ENCODE measurements at regions not wholly inside any gene's neighbourhood (a gene's known extent, or its start where the extent isn't known, plus 50 kb on each side); places are given as distances from the start of the nearest gene placed in this dataset.

DNA sequence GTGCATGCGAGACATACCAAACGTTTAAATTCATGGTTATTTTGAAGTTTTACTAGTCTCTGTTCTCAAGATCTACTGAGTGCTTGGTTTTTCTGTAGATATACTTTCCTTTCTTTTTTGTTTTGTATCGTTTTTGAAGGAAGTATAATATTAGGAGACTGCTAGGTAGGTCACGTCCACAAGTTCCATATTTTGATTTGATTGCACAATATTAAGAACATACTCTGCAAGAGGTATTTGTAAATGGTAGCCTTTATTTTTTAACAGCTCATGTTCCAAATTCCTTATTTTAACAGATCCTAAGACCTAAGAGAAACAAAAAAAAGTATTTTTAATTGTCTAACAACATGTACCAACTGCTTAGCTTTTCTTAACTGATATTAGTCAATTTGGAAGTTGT is 156.7 kb downstream of the SERPINI1 start:
- Mint-ChIP-seq H3K4me3 (no peak overlapping the region), H3K4me1 (peaks cover 10% of the 10 kb centered on the region), H3K27me3 (ENCODE audit: low read depth in 3 of 3) (peaks cover 0 to 1% (median 0%) of the 10 kb centered on the region in 3 donors), H3K27ac (no peak overlapping the region), H3K9me3 (peaks cover 0 to 2% (median 1%) of the 10 kb centered on the region in 7 donors), H3K36me3 (no peaks in the 10 kb centered on the region)
- Histone ChIP-seq H3K4me2 (replicated peaks; ENCODE audit: extremely low read depth, low read length, poor library complexity, severe bottlenecking) (no peak overlapping the region), H3K4me1 (ENCODE audit: control insufficient read depth in 1 of 2, insufficient read depth in 2 of 2, low read length in 2 of 2) (peaks cover 0 to 10% of the 10 kb centered on the region in 2 donors), H3K9ac (ENCODE audit: insufficient read depth, low read length, poor library complexity, severe bottlenecking) (no peak overlapping the region), H3K9me3 (replicated peaks in 1 of 2; ENCODE audit: control insufficient read depth in 1 of 2, insufficient read depth in 1 of 2, low read length in 2 of 2) (no peaks in the 10 kb centered on the region), H3K4me3 (replicated peaks in 1 of 3; ENCODE audit: low read depth in 2 of 3, low read length in 3 of 3) (no peak overlapping the region), H3K27me3 (ENCODE audit: control insufficient read depth in 2 of 2, insufficient read depth in 2 of 2, low read length in 2 of 2) (no peaks in the 10 kb centered on the region), H3K36me3 (replicated peaks in 1 of 2; ENCODE audit: control insufficient read depth in 1 of 2, insufficient read depth in 2 of 2, low read length in 2 of 2) (no peaks in the 10 kb centered on the region), H4K20me1 (ENCODE audit: insufficient read depth, low read length) (no peaks in the 10 kb centered on the region), H2AFZ (ENCODE audit: insufficient read depth, low read depth, low read length, poor library complexity, severe bottlenecking) (no peak overlapping the region), H3K27ac (ENCODE audit: low read depth in 1 of 2, low read length in 2 of 2) (no peak overlapping the region), H3K79me2 (ENCODE audit: insufficient read depth, low read length) (no peaks in the 10 kb centered on the region)
- no CpG with 5 or more reads among the region's 4 CpGs for WGBS (ENCODE audit: insufficient coverage)
- peak in 1 of 3 donors; percentile 8 for DNase-seq
- TF ChIP-seq, protein P1, sequence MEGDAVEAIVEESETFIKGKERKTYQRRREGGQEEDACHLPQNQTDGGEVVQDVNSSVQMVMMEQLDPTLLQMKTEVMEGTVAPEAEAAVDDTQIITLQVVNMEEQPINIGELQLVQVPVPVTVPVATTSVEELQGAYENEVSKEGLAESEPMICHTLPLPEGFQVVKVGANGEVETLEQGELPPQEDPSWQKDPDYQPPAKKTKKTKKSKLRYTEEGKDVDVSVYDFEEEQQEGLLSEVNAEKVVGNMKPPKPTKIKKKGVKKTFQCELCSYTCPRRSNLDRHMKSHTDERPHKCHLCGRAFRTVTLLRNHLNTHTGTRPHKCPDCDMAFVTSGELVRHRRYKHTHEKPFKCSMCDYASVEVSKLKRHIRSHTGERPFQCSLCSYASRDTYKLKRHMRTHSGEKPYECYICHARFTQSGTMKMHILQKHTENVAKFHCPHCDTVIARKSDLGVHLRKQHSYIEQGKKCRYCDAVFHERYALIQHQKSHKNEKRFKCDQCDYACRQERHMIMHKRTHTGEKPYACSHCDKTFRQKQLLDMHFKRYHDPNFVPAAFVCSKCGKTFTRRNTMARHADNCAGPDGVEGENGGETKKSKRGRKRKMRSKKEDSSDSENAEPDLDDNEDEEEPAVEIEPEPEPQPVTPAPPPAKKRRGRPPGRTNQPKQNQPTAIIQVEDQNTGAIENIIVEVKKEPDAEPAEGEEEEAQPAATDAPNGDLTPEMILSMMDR (IDR thresholded peaks at IDR 0.05) = no peak
- intact Hi-C loops (cut with micrococcal nuclease) = no loop called here

DNA sequence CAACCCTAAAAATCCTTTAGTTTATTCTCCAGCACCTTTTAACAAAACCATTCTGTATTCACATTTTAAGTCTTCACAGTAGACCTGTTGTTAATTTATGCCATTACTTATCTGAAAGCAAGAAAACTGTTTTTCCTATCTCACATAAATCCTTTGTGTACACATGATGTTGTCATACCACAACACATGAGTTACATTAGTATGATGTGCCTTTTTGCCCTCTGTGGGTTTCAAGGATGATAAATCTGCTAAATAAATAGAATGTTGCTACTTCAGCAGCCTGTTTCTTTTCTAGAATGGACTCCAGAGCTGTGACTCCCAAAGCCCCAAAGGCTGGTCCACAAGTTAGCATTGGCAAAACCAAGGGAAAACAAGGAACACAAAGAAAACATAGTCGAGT is 151.6 kb downstream of the SERPINI1 start:
- H3K27me3 ChIP-seq (ENCODE audit: control insufficient read depth in 2 of 2, insufficient read depth in 2 of 2, low read length in 2 of 2) = no peaks in the 10 kb centered on the region
- peaks cover 0 to 4% of the 10 kb centered on the region in 2 donors for H3K4me1 ChIP-seq (ENCODE audit: control insufficient read depth in 1 of 2, insufficient read depth in 2 of 2, low read length in 2 of 2)
- no peaks in the 10 kb centered on the region for H3K79me2 ChIP-seq (ENCODE audit: insufficient read depth, low read length)
- no peak overlapping the region for H2AFZ ChIP-seq (ENCODE audit: insufficient read depth, low read depth, low read length, poor library complexity, severe bottlenecking)
- intact Hi-C loops (cut with micrococcal nuclease) = loop anchor here in 1 of 2 donors (10.0 kb wide), 1 partner anchor 172 kb away; no protein-coding TSS in a partner anchor
- H3K4me3 ChIP-seq (replicated peaks in 1 of 3; ENCODE audit: low read depth in 2 of 3, low read length in 3 of 3) = no peak overlapping the region
- TF ChIP-seq, protein P1 (IDR thresholded peaks at IDR 0.05) = no peak
- no peak overlapping the region for H3K9ac ChIP-seq (ENCODE audit: insufficient read depth, low read length, poor library complexity, severe bottlenecking)
- H3K4me2 ChIP-seq (replicated peaks; ENCODE audit: extremely low read depth, low read length, poor library complexity, severe bottlenecking) = no peak overlapping the region
- no peak overlapping the region for H3K27ac Mint-ChIP-seq
- DNase-seq = no peak
- peaks cover 0 to 2% (median 0%) of the 10 kb centered on the region in 3 donors for H3K27me3 Mint-ChIP-seq (ENCODE audit: low read depth in 3 of 3)
- H4K20me1 ChIP-seq (ENCODE audit: insufficient read depth, low read length) = no peaks in the 10 kb centered on the region
- no peak overlapping the region for H3K27ac ChIP-seq (ENCODE audit: low read depth in 1 of 2, low read length in 2 of 2)
- no peaks in the 10 kb centered on the region for H3K9me3 ChIP-seq (replicated peaks in 1 of 2; ENCODE audit: control insufficient read depth in 1 of 2, insufficient read depth in 1 of 2, low read length in 2 of 2)
- peaks cover 6% of the 10 kb centered on the region for H3K4me1 Mint-ChIP-seq
- no peaks in the 10 kb centered on the region for H3K36me3 Mint-ChIP-seq
- H3K9me3 Mint-ChIP-seq = peaks cover 0 to 1% (median 0%) of the 10 kb centered on the region in 7 donors
- no CpG with 5 or more reads among the region's 1 CpG for WGBS (ENCODE audit: insufficient coverage)
- no peak overlapping the region for H3K4me3 Mint-ChIP-seq
- no peaks in the 10 kb centered on the region for H3K36me3 ChIP-seq (replicated peaks in 1 of 2; ENCODE audit: control insufficient read depth in 1 of 2, insufficient read depth in 2 of 2, low read length in 2 of 2)
